GM12878 (cell line): ENCODE measurements at regions not wholly inside any gene's neighbourhood (a gene's known extent, or its start where the extent isn't known, plus 50 kb on each side); places are given as distances from the start of the nearest gene placed in this dataset.

Experiments
- ATAC-seq: fragments of 200-7000 bp; cut with Tn5 transposase; 3 replicates; pipeline ENCODE4 v1.9.1; 2020; ENCODE audit warnings: mild to moderate bottlenecking, moderate library complexity
- BruUV-seq: library from RNA; stranded (reverse); fragments of 400-500 nt; replicated peaks from 2 replicates; lab custom pipeline; 2021; lab: Mats Ljungman, UMichigan
- CTCF ChIA-PET: fragments of 300-600 bp; sonication (Branson Sonifier 250); formaldehyde crosslinking; extraction: SDS; loops from one replicate; lab custom pipeline; 2021; ENCODE audit warnings: inconsistent platforms; lab: Yijun Ruan, JAX
- POLR2A ChIA-PET: fragments of 350-600 bp; formaldehyde crosslinking; extraction: SDS; loops from one replicate; lab custom pipeline; 2021; ENCODE audit warnings: inconsistent platforms; lab: Charles Lee
- RAD21 ChIA-PET: fragments of 300-600 bp; sonication (Branson Sonifier 250); formaldehyde crosslinking; loops from one replicate; lab custom pipeline; 2023; ENCODE audit warnings: antibody characterized with exemption; ENCODE audit not compliant: unreplicated experiment; lab: Charles Lee
- SMC1A ChIA-PET: fragments of 300-600 bp; sonication (Branson Sonifier 250); formaldehyde crosslinking; loops from one replicate; lab custom pipeline; 2023; ENCODE audit not compliant: unreplicated experiment, uncharacterized antibody; lab: Charles Lee
- DNase-seq: peaks from one replicate; pipeline ENCODE4 v3.0.0-alpha.2; 2011; ENCODE audit warnings: low read depth, low spot score
- FAIRE-seq: peaks from 3 replicates; lab custom pipeline; 2011; peaks lifted over from hg19 to GRCh38; lab: Jason Lieb, UNC
- H2AFZ ChIP-seq: 2 replicates; pipeline ENCODE4 v1.6.0; 2011; ENCODE audit warnings: low read depth, low read length, control low read depth; ENCODE audit not compliant: control insufficient read depth
- H3K27ac ChIP-seq: 2 replicates; pipeline ENCODE4 v1.5.1; 2011; ENCODE audit warnings: control low read depth; ENCODE audit not compliant: control insufficient read depth, insufficient read depth
- H3K27me3 ChIP-seq, 2 experiments: replicated peaks in 1 of 2; 2 replicates each; pipeline versions ENCODE4 v1.6.0 to v1.6.1; 2011; ENCODE audit warnings: low read length in 1 of 2; ENCODE audit not compliant: control insufficient read depth in 2 of 2, insufficient read depth in 2 of 2
- H3K36me3 ChIP-seq, 2 experiments: 2 replicates each; pipeline ENCODE4 v1.5.1; 2011; ENCODE audit warnings: low read length in 1 of 2; ENCODE audit not compliant: control insufficient read depth in 2 of 2, insufficient read depth in 2 of 2
- H3K4me1 ChIP-seq: 2 replicates; pipeline ENCODE4 v1.6.1; 2011; ENCODE audit warnings: mild to moderate bottlenecking, low read length, moderate library complexity, mixed read lengths; ENCODE audit not compliant: control insufficient read depth, insufficient read depth
- H3K4me2 ChIP-seq: 2 replicates; pipeline ENCODE4 v1.6.0; 2011; ENCODE audit warnings: control low read depth; ENCODE audit not compliant: control insufficient read depth, insufficient read depth
- H3K4me3 ChIP-seq: fragments of 200-600 bp; sonication (generic); 2 replicates; pipeline ENCODE4 v1.5.1; 2016
- H3K79me2 ChIP-seq: 2 replicates; pipeline ENCODE4 v1.6.0; 2011; ENCODE audit warnings: low read length; ENCODE audit not compliant: control insufficient read depth, insufficient read depth
- H3K9ac ChIP-seq: 2 replicates; pipeline ENCODE4 v1.8.0; 2011; ENCODE audit warnings: low read length, control low read depth, mixed read lengths; ENCODE audit not compliant: control insufficient read depth, insufficient read depth
- H3K9me3 ChIP-seq: replicated peaks from 3 replicates; pipeline ENCODE4 v1.5.1; 2011; ENCODE audit warnings: mild to moderate bottlenecking, low read length; ENCODE audit not compliant: control insufficient read depth, insufficient read depth
- H4K20me1 ChIP-seq: 2 replicates; pipeline ENCODE4 v1.6.0; 2011; ENCODE audit not compliant: control insufficient read depth, insufficient read depth
- ESRRA ChIP-seq: IDR thresholded peaks from 2 replicates; pipeline ENCODE4 v1.6.1; 2012; ENCODE audit warnings: mild to moderate bottlenecking, low read length, improper control_type of control experiment
- HDAC2 ChIP-seq: fragments of 200-600 bp; sonication (generic); IDR thresholded peaks from 2 replicates; pipeline ENCODE4 v1.6.1; 2017
- IKZF2 ChIP-seq, 2 experiments: fragments of 450-650 bp; IDR thresholded peaks; 2 replicates each; pipeline ENCODE4 v1.6.1; 2017; ENCODE audit warnings: mild to moderate bottlenecking in 2 of 2, moderate library complexity in 2 of 2
- KAT2A ChIP-seq: conservative IDR thresholded peaks from 2 replicates; pipeline ENCODE4 v1.6.1; 2011; ENCODE audit warnings: low read depth, low read length; ENCODE audit not compliant: control insufficient read depth
- NR2F1 ChIP-seq: fragments of 450-650 bp; conservative IDR thresholded peaks from 2 replicates; pipeline ENCODE4 v1.6.1; 2017; ENCODE audit warnings: mild to moderate bottlenecking
- PAX8 ChIP-seq: fragments of 450-650 bp; IDR thresholded peaks from 2 replicates; pipeline ENCODE4 v1.6.1; 2017; ENCODE audit warnings: mild to moderate bottlenecking, moderate library complexity
- ZNF384 ChIP-seq: IDR thresholded peaks from 2 replicates; pipeline ENCODE4 v1.6.1; 2012; ENCODE audit warnings: low read depth, mild to moderate bottlenecking, low read length, improper control_type of control experiment, borderline replicate concordance
- WGBS: methylation state at CpG from one replicate; pipeline ENCODE4 v1.1.6; 2016; ENCODE audit warnings: low lambda C conversion rate; ENCODE audit not compliant: insufficient replicate concordance, insufficient coverage; ENCODE audit errors: missing lambda C conversion rate; 5-methylcytosine and 5-hydroxymethylcytosine counted together
- in situ Hi-C: fragments of 300-500 bp; cut with MboI; formaldehyde crosslinking; loops from 9 replicates; pipeline ENCODE4 v1.14.3; 2018; ENCODE audit warnings: mixed read lengths
- intact Hi-C: fragments of 100-400 bp; cut with micrococcal nuclease; formaldehyde crosslinking; loops from one replicate; pipeline ENCODE4 v1.14.2; 2022; ENCODE audit not compliant: unreplicated experiment
- TF ChIP-seq, protein P1 (sequence below): fragments of 450-650 bp; formaldehyde crosslinking; IDR thresholded peaks from 2 replicates; pipeline ENCODE4 v1.4.0; 2020; ENCODE audit warnings: mild to moderate bottlenecking, moderate library complexity
- TF ChIP-seq, protein P2 (sequence below): IDR thresholded peaks from 2 replicates; pipeline ENCODE4 v1.6.1; 2012; ENCODE audit warnings: low read length, inconsistent platforms

DNA sequence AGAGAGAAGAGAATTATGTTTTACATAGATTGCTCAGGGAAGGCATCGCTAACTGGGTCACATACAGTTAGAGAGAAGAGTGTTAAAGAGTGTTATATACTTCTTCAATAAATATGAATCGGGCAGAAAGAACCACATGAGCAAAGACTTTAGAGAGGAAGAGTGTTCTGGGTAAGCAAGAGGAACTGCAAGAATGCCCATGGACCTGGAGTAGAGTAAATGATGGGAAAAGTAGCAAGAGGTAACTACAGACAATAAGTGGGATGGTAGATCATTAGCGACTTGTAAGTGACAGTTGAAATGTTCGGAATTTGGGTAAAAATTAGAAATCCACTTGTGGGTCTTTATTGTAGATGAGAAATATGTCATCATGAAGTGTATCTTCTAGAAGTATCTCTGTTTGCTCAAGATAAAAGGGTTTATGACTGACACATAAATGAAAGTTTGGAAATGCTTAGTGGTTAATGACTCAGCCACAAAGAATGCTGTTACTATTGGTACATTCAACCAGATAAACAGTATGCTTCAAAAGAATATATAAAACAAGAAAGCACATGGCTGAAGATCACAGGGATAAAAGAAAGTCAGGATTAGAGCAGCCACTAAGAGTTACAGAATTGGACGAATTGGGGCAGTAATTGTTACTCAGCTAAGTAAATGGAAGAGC is 229.3 kb downstream of the CASP12 start:
- BruUV-seq, result no TSS peak
- H3K4me1 ChIP-seq, result no peaks in the 10 kb centered on the region
- CTCF ChIA-PET, result interaction anchor here (0.7 kb wide), 2 partner anchors 28 to 328 kb away, joined by 3 read pairs; no protein-coding TSS in a partner anchor
- SMC1A ChIA-PET, result interaction anchor here (1.1 kb wide), 1 partner anchor 13 kb away, joined by 5 read pairs; no protein-coding TSS in a partner anchor
- H2AFZ ChIP-seq, result no peak overlapping the region
- DNase-seq, result no peak
- no peak overlapping the region for H3K4me2 ChIP-seq
- no peaks in the 10 kb centered on the region for H3K36me3 ChIP-seq
- no peaks in the 10 kb centered on the region for H4K20me1 ChIP-seq
- POLR2A ChIA-PET, result no interaction called here
- H3K79me2 ChIP-seq, result no peaks in the 10 kb centered on the region
- in situ Hi-C loops (no loop called here), intact Hi-C loops (no loop called here)
- H3K27me3 ChIP-seq, result no peaks in the 10 kb centered on the region
- no peak for TF ChIP-seq ZNF384
- TF ChIP-seq, protein P1, sequence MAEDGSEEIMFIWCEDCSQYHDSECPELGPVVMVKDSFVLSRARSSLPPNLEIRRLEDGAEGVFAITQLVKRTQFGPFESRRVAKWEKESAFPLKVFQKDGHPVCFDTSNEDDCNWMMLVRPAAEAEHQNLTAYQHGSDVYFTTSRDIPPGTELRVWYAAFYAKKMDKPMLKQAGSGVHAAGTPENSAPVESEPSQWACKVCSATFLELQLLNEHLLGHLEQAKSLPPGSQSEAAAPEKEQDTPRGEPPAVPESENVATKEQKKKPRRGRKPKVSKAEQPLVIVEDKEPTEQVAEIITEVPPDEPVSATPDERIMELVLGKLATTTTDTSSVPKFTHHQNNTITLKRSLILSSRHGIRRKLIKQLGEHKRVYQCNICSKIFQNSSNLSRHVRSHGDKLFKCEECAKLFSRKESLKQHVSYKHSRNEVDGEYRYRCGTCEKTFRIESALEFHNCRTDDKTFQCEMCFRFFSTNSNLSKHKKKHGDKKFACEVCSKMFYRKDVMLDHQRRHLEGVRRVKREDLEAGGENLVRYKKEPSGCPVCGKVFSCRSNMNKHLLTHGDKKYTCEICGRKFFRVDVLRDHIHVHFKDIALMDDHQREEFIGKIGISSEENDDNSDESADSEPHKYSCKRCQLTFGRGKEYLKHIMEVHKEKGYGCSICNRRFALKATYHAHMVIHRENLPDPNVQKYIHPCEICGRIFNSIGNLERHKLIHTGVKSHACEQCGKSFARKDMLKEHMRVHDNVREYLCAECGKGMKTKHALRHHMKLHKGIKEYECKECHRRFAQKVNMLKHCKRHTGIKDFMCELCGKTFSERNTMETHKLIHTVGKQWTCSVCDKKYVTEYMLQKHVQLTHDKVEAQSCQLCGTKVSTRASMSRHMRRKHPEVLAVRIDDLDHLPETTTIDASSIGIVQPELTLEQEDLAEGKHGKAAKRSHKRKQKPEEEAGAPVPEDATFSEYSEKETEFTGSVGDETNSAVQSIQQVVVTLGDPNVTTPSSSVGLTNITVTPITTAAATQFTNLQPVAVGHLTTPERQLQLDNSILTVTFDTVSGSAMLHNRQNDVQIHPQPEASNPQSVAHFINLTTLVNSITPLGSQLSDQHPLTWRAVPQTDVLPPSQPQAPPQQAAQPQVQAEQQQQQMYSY (CRISPR knock-in tag), result no peak
- TF ChIP-seq HDAC2, result no peak
- TF ChIP-seq NR2F1, result no peak
- no peak for TF ChIP-seq ESRRA
- no peak for TF ChIP-seq KAT2A
- TF ChIP-seq IKZF2 (IDR thresholded peaks at IDR 0.05), result no peak
- TF ChIP-seq, protein P2, sequence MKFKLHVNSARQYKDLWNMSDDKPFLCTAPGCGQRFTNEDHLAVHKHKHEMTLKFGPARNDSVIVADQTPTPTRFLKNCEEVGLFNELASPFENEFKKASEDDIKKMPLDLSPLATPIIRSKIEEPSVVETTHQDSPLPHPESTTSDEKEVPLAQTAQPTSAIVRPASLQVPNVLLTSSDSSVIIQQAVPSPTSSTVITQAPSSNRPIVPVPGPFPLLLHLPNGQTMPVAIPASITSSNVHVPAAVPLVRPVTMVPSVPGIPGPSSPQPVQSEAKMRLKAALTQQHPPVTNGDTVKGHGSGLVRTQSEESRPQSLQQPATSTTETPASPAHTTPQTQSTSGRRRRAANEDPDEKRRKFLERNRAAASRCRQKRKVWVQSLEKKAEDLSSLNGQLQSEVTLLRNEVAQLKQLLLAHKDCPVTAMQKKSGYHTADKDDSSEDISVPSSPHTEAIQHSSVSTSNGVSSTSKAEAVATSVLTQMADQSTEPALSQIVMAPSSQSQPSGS, result no peak
- no peak for TF ChIP-seq PAX8
- ATAC-seq, result no peak
- no peak overlapping the region for H3K27ac ChIP-seq
- H3K4me3 ChIP-seq, result no peak overlapping the region
- no peak for FAIRE-seq
- H3K9me3 ChIP-seq, result no peaks in the 10 kb centered on the region
- no peak overlapping the region for H3K9ac ChIP-seq
- RAD21 ChIA-PET, result no interaction called here
- WGBS, result 45% methylated on average over 5 of the region's 5 CpGs
